ENCODE measurements at regions not wholly inside any gene's neighbourhood (a gene's known extent, or its start where the extent isn't known, plus 50 kb on each side); places are given as distances from the start of the nearest gene placed in this dataset.
"Not testable (repeated sequence)": the region's sequence is repeated elsewhere in the genome, so short reads cannot be mapped to it uniquely, and the experiment has no call there.

DNA sequence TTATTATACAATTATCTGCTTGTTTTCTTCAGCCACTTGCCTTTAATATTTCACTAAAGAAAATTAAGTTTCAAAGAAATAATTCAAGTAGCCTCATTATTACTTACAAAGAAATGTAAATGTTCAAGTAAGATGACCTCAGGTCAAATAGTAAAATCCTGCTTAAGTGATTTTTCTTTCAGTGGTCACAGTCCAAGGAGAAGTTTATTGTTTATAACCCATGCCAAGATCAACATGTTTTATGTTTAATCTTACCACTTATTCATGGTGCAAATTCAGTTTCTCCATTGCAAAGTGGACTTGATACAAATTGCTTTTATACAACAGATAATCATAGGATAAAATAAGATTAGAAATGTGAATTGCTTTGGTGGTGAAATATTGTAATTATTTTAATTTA is 370.2 kb upstream of the FLRT2 start:
- DNase-seq, result no peak

DNA sequence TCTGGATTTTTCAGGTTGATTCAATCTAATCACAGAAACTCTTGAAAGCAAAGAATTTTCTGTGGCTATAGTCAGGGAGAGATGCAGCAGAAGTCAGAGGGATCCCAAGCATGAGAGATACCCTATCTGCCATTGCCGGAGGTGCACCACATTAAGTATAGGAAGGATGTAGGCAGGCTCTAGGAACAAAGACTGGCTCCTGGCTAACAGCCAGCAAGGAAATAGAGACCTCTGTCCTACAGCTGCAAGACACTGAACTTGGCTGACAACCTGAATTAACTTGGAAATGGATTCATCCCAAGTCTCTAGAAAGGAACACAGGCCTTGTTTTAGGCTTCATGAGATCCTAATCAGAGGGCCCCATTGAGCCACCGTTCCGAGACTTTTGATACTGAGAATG is 364.9 kb upstream of the FLRT2 start:
- DNase-seq, result no peak

GRCh38 chr14:85169381-85169780 is 360.6 kb upstream of the FLRT2 start:
- no peak for DNase-seq

- DNase-seq, result no peak
Observed at GRCh38 chr14:85172290-85172689, 357.7 kb upstream of the FLRT2 start.

GRCh38 chr14:85172889-85173477 is 357.0 kb upstream of the FLRT2 start:
- no peak for DNase-seq

- no peak for DNase-seq
Observed at GRCh38 chr14:85175556-85175955, 354.4 kb upstream of the FLRT2 start.

GRCh38 chr14:85178864-85179263 is 351.1 kb upstream of the FLRT2 start:
- no peak for DNase-seq

- DNase-seq, result no peak
Observed at GRCh38 chr14:85180876-85181275, 349.1 kb upstream of the FLRT2 start.

DNA sequence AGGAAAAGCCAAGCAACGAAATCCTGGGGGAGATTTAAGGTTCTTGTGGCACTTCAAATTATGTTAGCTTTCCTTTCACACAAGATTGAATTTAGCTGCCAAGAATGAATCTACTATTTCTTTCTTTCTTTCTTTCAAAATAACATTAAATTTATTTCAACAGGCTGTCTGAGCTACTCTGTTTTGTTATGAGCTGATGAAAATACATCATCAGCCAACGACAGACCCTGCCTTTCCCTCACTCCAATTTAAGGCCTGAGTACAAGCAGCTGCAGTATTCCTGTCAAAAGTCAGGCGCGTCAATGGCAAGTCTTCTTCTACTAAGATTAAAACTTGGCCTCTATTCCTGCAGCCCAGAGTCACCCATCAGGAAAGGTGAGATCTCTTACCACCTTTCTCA is 347.7 kb upstream of the FLRT2 start:
- no peak for DNase-seq

- DNase-seq, result no peak
Observed at GRCh38 chr14:85186082-85186481, 343.9 kb upstream of the FLRT2 start.

- DNase-seq, result no peak
Observed at GRCh38 chr14:85187521-85187920, 342.4 kb upstream of the FLRT2 start.

DNA sequence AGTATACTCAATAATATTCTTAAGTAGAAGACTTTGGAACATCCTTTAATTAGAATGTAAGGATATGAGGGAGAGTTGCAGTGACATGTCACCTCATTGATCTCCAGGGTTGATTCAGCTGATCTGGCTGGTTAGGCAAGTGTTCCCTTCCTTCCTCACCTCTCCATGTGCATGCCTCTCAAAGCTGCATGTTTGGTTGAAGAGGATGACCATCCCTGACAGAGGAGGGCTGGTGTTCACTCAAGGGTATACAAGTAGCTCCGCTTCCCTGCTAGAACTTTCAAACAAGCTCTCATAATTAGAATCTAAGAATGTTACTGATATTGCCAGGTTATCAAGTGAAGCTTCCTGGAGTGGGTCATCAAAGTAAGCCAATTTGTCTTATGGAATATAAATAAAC is 341.1 kb upstream of the FLRT2 start:
- no peak for DNase-seq

- not testable (repeated sequence) for DNase-seq
Observed at GRCh38 chr14:85189253-85189652, 340.7 kb upstream of the FLRT2 start.

- no peak for DNase-seq
Observed at GRCh38 chr14:85190251-85190650, 339.7 kb upstream of the FLRT2 start.

GRCh38 chr14:85191986-85192385 is 338.0 kb upstream of the FLRT2 start:
- no peak for DNase-seq

GRCh38 chr14:85195872-85196477 is 334.0 kb upstream of the FLRT2 start:
- no peak for DNase-seq

- DNase-seq, result no peak
Observed at GRCh38 chr14:85198001-85198400, 331.9 kb upstream of the FLRT2 start.

DNA sequence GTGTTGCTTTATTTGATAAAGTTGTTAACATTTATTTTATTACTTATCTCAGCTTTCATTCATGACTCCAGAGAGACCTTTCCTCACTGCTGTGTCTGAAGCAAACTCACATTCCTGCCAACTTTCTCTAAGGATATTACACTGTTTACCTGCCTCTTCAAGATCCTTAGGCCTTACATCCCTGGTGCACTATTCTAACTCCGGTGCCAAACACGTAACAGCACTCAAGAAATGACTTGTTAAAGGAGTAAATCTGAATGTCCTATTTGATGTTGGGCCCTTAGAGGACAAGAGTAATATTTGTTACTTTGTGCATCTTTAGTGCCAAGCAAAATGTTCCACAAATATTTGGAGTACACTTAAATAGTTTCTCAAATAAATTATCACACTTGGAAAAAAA is 324.1 kb upstream of the FLRT2 start:
- DNase-seq, result no peak

- no peak for DNase-seq
Observed at GRCh38 chr14:85214471-85214870, 315.5 kb upstream of the FLRT2 start.

- DNase-seq, result no peak
Observed at GRCh38 chr14:85217412-85217811, 312.5 kb upstream of the FLRT2 start.

GRCh38 chr14:85218982-85219381 is 311.0 kb upstream of the FLRT2 start:
- no peak for DNase-seq

GRCh38 chr14:85221832-85222231 is 308.1 kb upstream of the FLRT2 start:
- no peak for DNase-seq

DNA sequence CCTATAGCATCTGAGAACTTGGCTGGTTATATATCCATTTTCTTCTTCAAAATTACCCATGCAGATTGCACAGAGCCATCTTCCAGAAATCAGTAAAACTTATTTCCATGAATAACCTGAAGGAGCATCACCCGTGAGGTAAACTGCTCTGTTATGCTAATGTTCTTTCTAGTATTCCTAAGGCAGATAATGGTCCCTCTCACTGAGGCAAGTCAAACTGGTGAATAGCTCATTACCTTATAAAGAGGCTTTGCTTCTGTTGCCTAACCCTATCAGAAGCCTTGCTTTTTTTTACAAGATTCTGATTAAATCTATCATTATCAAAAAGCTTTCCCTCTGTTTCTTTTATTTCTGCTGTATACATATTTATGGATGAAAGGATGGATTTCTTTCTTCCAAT is 307.6 kb upstream of the FLRT2 start:
- no peak for DNase-seq

DNA sequence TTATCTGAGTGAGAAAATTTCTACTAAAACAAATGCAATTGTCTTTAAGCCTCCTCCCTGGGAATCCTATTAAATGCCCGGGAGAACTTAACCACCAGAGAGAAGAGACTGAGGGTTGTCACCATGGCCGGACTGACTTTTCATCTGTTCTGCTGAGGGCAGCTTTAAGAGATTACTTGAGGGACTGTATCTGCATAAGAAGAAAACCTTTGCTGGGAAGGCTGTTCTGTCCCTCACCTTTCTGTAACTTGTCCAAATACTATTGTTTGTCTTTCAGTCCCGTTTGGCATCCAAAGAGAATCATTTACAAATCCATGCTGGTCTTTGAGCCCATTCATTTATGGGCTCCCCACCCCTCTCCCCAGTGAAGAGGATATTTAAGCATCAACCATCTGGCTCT is 306.3 kb upstream of the FLRT2 start:
- no peak for DNase-seq

DNA sequence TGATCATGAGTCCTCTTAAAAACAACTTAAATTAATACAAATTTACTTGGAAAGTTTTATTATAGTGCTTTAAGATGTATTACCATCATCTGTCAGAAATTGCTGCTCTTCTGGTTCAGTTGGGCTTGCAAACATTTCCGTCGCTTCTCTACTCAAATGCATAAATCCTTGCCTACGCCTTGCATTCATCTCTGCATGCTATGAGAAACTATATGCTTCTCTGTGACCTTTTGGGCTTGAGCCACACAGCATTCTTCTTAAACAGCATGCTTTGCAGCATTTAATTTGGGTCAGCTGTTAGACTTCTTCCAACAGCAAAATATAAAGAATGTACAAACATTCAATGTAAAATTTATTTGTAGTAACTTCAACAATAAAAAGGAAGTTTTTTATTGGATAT is 305.7 kb upstream of the FLRT2 start:
- no peak for DNase-seq

Data from stimulated activated CD4-positive, alpha-beta T cell treated with anti-CD3 and anti-CD28 coated beads, Interleukin-2, amount 100 ng/mL, for 24 hours (primary cell).